Upper lobe of left lung (tissue), 6 donors: ENCODE measurements at regions not wholly inside any gene's neighbourhood (a gene's known extent, or its start where the extent isn't known, plus 50 kb on each side); places are given as distances from the start of the nearest gene placed in this dataset.

Source experiments
- ATAC-seq, 2 donors: fragments of 200-7000 bp; cut with Tn5 transposase; one replicate each; pipeline ENCODE4 v1.9.1; 2022; ENCODE audit warnings: mild to moderate bottlenecking in 2 of 2, moderate library complexity in 2 of 2; ENCODE audit not compliant: low FRiP score in 2 of 2
- DNase-seq, 2 donors: peaks; one replicate each; pipeline ENCODE4 v3.0.0-alpha.2; 2019 to 2020
- H3K27ac ChIP-seq, 4 donors: fragments of 200-600 bp; sonication (generic); one replicate each; pipeline ENCODE4 v1.5.1; 2016 to 2019
- H3K27me3 ChIP-seq, 4 donors: fragments of 200-600 bp; sonication (generic); one replicate each; pipeline ENCODE4 v1.5.1; 2017 to 2019
- H3K36me3 ChIP-seq, 4 donors: fragments of 200-600 bp; sonication (generic); one replicate each; pipeline ENCODE4 v1.5.1; 2016 to 2019
- H3K4me1 ChIP-seq, 4 donors: fragments of 200-600 bp; sonication (generic); one replicate each; pipeline ENCODE4 v1.5.1; 2018 to 2019
- H3K4me3 ChIP-seq, 4 donors: fragments of 200-600 bp; sonication (generic); one replicate each; pipeline ENCODE4 v1.5.1; 2017 to 2019; ENCODE audit warnings: mild to moderate bottlenecking in 2 of 4, moderate library complexity in 1 of 4
- H3K9me3 ChIP-seq, 4 donors: fragments of 200-600 bp; sonication (generic); one replicate each; pipeline ENCODE4 v1.5.1; 2018 to 2019
- EP300 ChIP-seq, 4 donors: sonication (generic); formaldehyde crosslinking; IDR thresholded peaks; one replicate each; pipeline ENCODE4 v1.5.1; 2017; ENCODE audit warnings: antibody characterized with exemption in 4 of 4, control low read depth in 2 of 4
- POLR2A ChIP-seq, 4 donors: fragments of 450-650 bp; IDR thresholded peaks; one replicate each; pipeline ENCODE4 v1.5.1; 2016 to 2017; ENCODE audit warnings: antibody characterized with exemption in 4 of 4, mild to moderate bottlenecking in 2 of 4
- POLR2AphosphoS5 ChIP-seq, 2 donors: sonication (generic); formaldehyde crosslinking; IDR thresholded peaks; one replicate each; pipeline ENCODE4 v1.5.1; 2017; ENCODE audit warnings: antibody characterized with exemption in 2 of 2
- WGBS, 2 donors: methylation state at CpG; one replicate each; pipeline ENCODE4 v1.1.5; 2017 to 2018; 5-methylcytosine and 5-hydroxymethylcytosine counted together
- TF ChIP-seq, protein P1 (sequence below), 6 experiments: fragments of 450-650 bp in 4 of 6; fragments of 200-600 bp in 2 of 6; sonication (generic) in 2 of 6; IDR thresholded peaks; one replicate each; pipeline ENCODE4 v1.5.1; 2016 to 2019; ENCODE audit warnings: antibody characterized with exemption in 6 of 6
- donor health status: DM: no; HTN: no; CAD: no; lungs with moderate emphysema.
- donor health status: DM: no; HTN: yes; CAD: no; lungs with severe emphysema.

DNA sequence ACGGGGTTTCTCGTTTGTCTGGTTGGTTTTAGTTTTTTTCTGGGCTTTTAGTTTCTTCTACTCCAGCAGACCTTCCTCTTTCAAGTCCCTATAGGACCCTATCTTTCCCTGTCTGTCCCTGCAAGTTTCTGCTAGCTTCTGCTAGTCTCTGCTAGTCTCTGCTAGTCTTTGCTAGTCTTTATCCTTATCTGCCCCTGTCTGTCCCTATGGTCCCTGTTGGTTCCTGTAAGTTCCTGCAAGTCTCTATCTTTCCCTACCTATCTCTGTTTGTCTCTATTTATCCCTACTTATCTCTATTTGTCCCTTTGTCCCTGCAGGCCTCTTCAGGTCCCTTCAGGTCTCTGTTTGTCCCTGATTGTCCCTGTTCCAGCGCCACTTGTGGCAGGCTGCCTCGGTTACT lies 81.5 kb upstream of the PLEKHG7 start:
- no peaks in the 10 kb centered on the region for H3K27me3 ChIP-seq
- H3K36me3 ChIP-seq: no peaks in the 10 kb centered on the region
- ATAC-seq: no peak
- TF ChIP-seq EP300 (IDR thresholded peaks at IDR 0.05): no peak
- TF ChIP-seq POLR2AphosphoS5 (IDR thresholded peaks at IDR 0.05): no peak
- no peak for TF ChIP-seq POLR2A (IDR thresholded peaks at IDR 0.05)
- TF ChIP-seq, protein P1, sequence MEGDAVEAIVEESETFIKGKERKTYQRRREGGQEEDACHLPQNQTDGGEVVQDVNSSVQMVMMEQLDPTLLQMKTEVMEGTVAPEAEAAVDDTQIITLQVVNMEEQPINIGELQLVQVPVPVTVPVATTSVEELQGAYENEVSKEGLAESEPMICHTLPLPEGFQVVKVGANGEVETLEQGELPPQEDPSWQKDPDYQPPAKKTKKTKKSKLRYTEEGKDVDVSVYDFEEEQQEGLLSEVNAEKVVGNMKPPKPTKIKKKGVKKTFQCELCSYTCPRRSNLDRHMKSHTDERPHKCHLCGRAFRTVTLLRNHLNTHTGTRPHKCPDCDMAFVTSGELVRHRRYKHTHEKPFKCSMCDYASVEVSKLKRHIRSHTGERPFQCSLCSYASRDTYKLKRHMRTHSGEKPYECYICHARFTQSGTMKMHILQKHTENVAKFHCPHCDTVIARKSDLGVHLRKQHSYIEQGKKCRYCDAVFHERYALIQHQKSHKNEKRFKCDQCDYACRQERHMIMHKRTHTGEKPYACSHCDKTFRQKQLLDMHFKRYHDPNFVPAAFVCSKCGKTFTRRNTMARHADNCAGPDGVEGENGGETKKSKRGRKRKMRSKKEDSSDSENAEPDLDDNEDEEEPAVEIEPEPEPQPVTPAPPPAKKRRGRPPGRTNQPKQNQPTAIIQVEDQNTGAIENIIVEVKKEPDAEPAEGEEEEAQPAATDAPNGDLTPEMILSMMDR (IDR thresholded peaks at IDR 0.05): no peak
- peaks cover 0 to 10% (median 6%) of the 10 kb centered on the region in 4 donors for H3K4me1 ChIP-seq
- H3K9me3 ChIP-seq: peaks cover 0 to 4% (median 0%) of the 10 kb centered on the region in 4 donors
- 94 to 95% methylated on average over 4 of the region's 4 CpGs for WGBS, 2 donors
- no peak overlapping the region for H3K4me3 ChIP-seq
- H3K27ac ChIP-seq: no peak overlapping the region
- DNase-seq: no peak

DNA sequence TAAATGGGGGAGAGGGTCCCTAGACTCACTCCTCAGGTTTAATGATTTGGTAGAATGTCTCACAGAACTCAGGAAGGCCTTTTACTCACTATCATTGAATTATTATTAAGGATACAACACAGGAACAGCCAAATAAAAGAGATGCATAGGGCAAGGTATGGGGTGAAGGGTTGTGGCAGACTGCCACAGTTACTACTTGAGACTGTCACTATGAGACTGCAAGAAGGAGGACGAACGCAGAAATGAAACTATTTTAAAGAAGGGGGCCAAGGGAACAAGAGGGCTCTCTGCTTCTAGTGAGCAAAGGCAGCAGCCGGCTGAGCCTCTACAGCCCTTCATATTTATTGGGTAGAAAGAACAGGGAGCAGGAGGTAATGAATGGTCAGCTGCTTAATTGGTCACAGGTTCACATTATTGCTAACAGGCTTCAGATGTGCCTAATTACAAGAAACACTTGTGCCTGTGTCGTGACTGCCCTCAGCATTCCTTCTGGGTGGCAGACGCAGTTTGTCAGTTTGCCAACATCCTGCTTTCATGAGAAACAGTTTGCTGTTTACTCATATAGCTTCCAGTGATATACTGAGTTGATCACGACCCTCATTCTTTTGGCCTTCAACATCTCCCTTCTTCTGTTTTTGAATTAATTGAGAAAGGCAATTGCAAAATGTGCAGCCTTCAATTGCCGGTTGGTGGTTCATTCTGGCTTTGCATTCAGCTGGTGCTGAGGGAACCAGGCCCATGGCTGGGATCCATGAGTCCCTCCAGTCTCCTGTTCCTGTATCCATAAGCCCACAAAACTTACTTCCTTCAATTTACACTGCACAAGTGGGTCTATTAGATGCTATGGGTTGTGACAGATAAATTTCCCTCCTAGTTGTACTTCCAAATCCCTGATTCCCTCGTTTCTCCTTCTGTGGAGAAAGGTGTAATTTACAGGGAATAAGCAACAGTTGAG lies 82.8 kb upstream of the PLEKHG7 start:
- H3K27ac ChIP-seq: no peak overlapping the region
- no peak for DNase-seq
- H3K27me3 ChIP-seq: no peaks in the 10 kb centered on the region
- TF ChIP-seq POLR2A (IDR thresholded peaks at IDR 0.05): no peak
- TF ChIP-seq POLR2AphosphoS5 (IDR thresholded peaks at IDR 0.05): no peak
- TF ChIP-seq, protein P1 (IDR thresholded peaks at IDR 0.05): no peak
- no peak for TF ChIP-seq EP300 (IDR thresholded peaks at IDR 0.05)
- peaks cover 0 to 10% (median 6%) of the 10 kb centered on the region in 4 donors for H3K4me1 ChIP-seq
- WGBS, 2 donors: 43 to 47% methylated on average over 8 of the region's 8 CpGs
- H3K4me3 ChIP-seq: no peak overlapping the region
- peaks cover 0 to 4% (median 0%) of the 10 kb centered on the region in 4 donors for H3K9me3 ChIP-seq
- no peaks in the 10 kb centered on the region for H3K36me3 ChIP-seq
- ATAC-seq: no peak

DNA sequence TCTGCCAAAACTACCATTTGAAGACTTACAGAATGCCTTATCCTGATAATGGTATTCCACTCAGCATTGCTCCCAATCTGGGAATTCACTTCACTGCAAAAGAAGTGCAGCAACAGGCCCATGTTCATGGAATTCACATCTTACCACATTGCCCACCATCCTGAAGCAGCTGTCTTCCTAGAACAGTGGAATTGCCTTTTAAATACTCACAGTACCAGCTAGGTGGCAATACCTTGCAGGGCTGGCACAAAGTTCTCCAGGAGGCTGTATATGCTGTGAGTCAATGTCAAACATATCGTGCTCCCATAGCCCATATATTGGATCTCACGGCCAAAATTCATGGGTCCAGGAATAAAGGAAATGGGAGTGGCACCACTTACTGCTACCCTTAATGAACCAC lies 83.8 kb upstream of the PLEKHG7 start:
- ATAC-seq (no peak), DNase-seq (no peak)
- Histone ChIP-seq H3K27ac (no peak overlapping the region), H3K27me3 (no peaks in the 10 kb centered on the region), H3K4me3 (no peak overlapping the region), H3K4me1 (peaks cover 0 to 10% (median 6%) of the 10 kb centered on the region in 4 donors), H3K9me3 (peaks cover 0 to 4% (median 0%) of the 10 kb centered on the region in 4 donors), H3K36me3 (no peaks in the 10 kb centered on the region)
- TF ChIP-seq EP300 (IDR thresholded peaks at IDR 0.05) (no peak), POLR2AphosphoS5 (IDR thresholded peaks at IDR 0.05) (no peak), POLR2A (IDR thresholded peaks at IDR 0.05) (no peak)
- TF ChIP-seq, protein P1 (IDR thresholded peaks at IDR 0.05): no peak
- 89 to 100% methylated on average over 2 of the region's 2 CpGs for WGBS, 2 donors

DNA sequence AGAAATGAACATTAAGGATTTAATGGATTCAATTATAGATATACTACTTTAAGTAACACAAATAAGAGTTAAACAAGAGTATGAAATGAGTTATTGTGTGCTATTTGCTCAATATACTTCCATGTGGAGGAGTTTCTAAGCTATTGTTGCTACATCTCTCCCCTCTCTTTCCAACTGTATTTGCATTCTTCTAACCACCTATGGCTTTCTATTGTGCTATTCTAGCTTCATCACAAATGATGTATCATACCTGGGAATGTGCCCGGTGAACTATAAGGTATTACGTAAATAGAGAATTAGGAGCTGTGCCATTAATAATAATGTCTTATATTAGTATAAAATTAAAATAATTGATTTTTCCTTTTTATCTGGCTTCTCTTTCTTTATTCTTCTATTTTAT lies 87.1 kb upstream of the PLEKHG7 start:
- Histone ChIP-seq H3K4me3 (no peak overlapping the region), H3K27me3 (no peaks in the 10 kb centered on the region), H3K4me1 (peaks cover 0 to 10% (median 6%) of the 10 kb centered on the region in 4 donors), H3K27ac (no peak overlapping the region), H3K9me3 (no peaks in the 10 kb centered on the region), H3K36me3 (no peaks in the 10 kb centered on the region)
- no peak for DNase-seq
- no peak for TF ChIP-seq POLR2A (IDR thresholded peaks at IDR 0.05)
- no peak for TF ChIP-seq EP300 (IDR thresholded peaks at IDR 0.05)
- TF ChIP-seq POLR2AphosphoS5 (IDR thresholded peaks at IDR 0.05): no peak
- TF ChIP-seq, protein P1 (IDR thresholded peaks at IDR 0.05): no peak
- 93 to 96% methylated on average over 2 of the region's 2 CpGs for WGBS, 2 donors
- no peak for ATAC-seq
